IMR-90 (cell line): ENCODE measurements at regions not wholly inside any gene's neighbourhood (a gene's known extent, or its start where the extent isn't known, plus 50 kb on each side); places are given as distances from the start of the nearest gene placed in this dataset.

Source experiments
- ATAC-seq: fragments of 200-7000 bp; cut with Tn5 transposase; 2 replicates; pipeline ENCODE4 v1.9.1; 2020; ENCODE audit warnings: low read depth, mild to moderate bottlenecking, moderate library complexity
- BruUV-seq: library from RNA; stranded (reverse); fragments of 400-500 nt; replicated peaks from 2 replicates; lab custom pipeline; 2021; lab: Mats Ljungman, UMichigan
- CTCF ChIA-PET: fragments of 300-600 bp; formaldehyde crosslinking; extraction: SDS; loops from one replicate; lab custom pipeline; 2021; ENCODE audit warnings: antibody characterized with exemption; lab: Yijun Ruan, JAX
- POLR2A ChIA-PET: fragments of 300-600 bp; sonication (Branson Sonifier 250); formaldehyde crosslinking; loops from one replicate; lab custom pipeline; 2022; ENCODE audit warnings: antibody characterized with exemption; ENCODE audit not compliant: unreplicated experiment; lab: Charles Lee
- DNase-seq: peaks from one replicate; pipeline ENCODE4 v3.0.0; 2013
- H2AFZ ChIP-seq: replicated peaks from 2 replicates; pipeline ENCODE3; 2013; ENCODE audit warnings: low read length, mild to moderate bottlenecking; ENCODE audit not compliant: poor library complexity
- H2AK5ac ChIP-seq: 2 replicates; pipeline ENCODE4 v1.6.1; 2013; ENCODE audit warnings: low read depth, low read length, inconsistent platforms
- H2AK9ac ChIP-seq: replicated peaks from 2 replicates; pipeline ENCODE3; 2013; ENCODE audit warnings: mild to moderate bottlenecking, low read depth, low read length, moderate library complexity; ENCODE audit not compliant: poor library complexity
- H2BK120ac ChIP-seq: 2 replicates; pipeline ENCODE4 v1.6.1; 2013; ENCODE audit warnings: low read depth, low read length, inconsistent platforms
- H2BK15ac ChIP-seq: 3 replicates; pipeline ENCODE4 v1.6.1; 2013; ENCODE audit warnings: low read depth, low read length, inconsistent platforms
- H2BK20ac ChIP-seq: 2 replicates; pipeline ENCODE4 v1.6.1; 2013; ENCODE audit warnings: low read depth, mild to moderate bottlenecking, inconsistent platforms, low read length, moderate library complexity
- H2BK5ac ChIP-seq: 2 replicates; pipeline ENCODE4 v1.6.1; 2013; ENCODE audit warnings: mild to moderate bottlenecking, low read depth, low read length, inconsistent platforms; ENCODE audit not compliant: poor library complexity, severe bottlenecking
- H3K14ac ChIP-seq: replicated peaks from 2 replicates; pipeline ENCODE4 v1.6.1; 2013; ENCODE audit warnings: low read depth, low read length, inconsistent platforms
- H3K18ac ChIP-seq: 2 replicates; pipeline ENCODE4 v1.6.1; 2013; ENCODE audit warnings: low read depth, low read length, control low read depth
- H3K23ac ChIP-seq: 2 replicates; pipeline ENCODE4 v1.6.1; 2013; ENCODE audit warnings: low read depth, low read length, inconsistent platforms
- H3K27ac ChIP-seq: 2 replicates; pipeline ENCODE4 v1.5.1; 2013; ENCODE audit warnings: mild to moderate bottlenecking, control low read depth, low read length; ENCODE audit not compliant: insufficient read depth
- H3K27me3 ChIP-seq: 2 replicates; pipeline ENCODE4 v1.6.1; 2013; ENCODE audit warnings: low read length; ENCODE audit not compliant: control insufficient read depth, insufficient read depth
- H3K36me3 ChIP-seq: 2 replicates; pipeline ENCODE4 v1.6.1; 2013; ENCODE audit warnings: low read length, mixed read lengths; ENCODE audit not compliant: control insufficient read depth, insufficient read depth
- H3K4ac ChIP-seq: 2 replicates; pipeline ENCODE4 v1.6.1; 2013; ENCODE audit warnings: low read depth, low read length, inconsistent platforms
- H3K4me1 ChIP-seq: 2 replicates; pipeline ENCODE4 v1.6.1; 2013; ENCODE audit warnings: low read length, mixed read lengths; ENCODE audit not compliant: control insufficient read depth, insufficient read depth
- H3K4me2 ChIP-seq: 2 replicates; pipeline ENCODE4 v1.6.1; 2013; ENCODE audit warnings: low read depth, mild to moderate bottlenecking, control low read depth, low read length, moderate library complexity
- H3K4me3 ChIP-seq: 2 replicates; pipeline ENCODE4 v1.5.1; 2013; ENCODE audit warnings: low read depth, mild to moderate bottlenecking, control low read depth, low read length, moderate library complexity; ENCODE audit not compliant: insufficient read depth
- H3K56ac ChIP-seq: 2 replicates; pipeline ENCODE4 v1.6.1; 2013; ENCODE audit warnings: low read length, inconsistent platforms; ENCODE audit not compliant: insufficient read depth; ENCODE audit errors: extremely low read depth
- H3K79me1 ChIP-seq, 2 experiments: 2 replicates each; pipeline ENCODE4 v1.6.1; 2013; ENCODE audit warnings: low read length in 2 of 2, inconsistent platforms in 1 of 2, low read depth in 1 of 2
- H3K9ac ChIP-seq: 2 replicates; pipeline ENCODE4 v1.6.1; 2013; ENCODE audit warnings: low read depth, low read length, control low read depth
- H3K9me1 ChIP-seq: 2 replicates; pipeline ENCODE4 v1.6.1; 2013; ENCODE audit warnings: low read length, inconsistent platforms; ENCODE audit not compliant: insufficient read depth
- H3K9me3 ChIP-seq: 2 replicates; pipeline ENCODE4 v1.6.1; 2013; ENCODE audit warnings: low read length; ENCODE audit not compliant: control insufficient read depth, insufficient read depth
- H4K20me1 ChIP-seq: 2 replicates; pipeline ENCODE4 v1.6.1; 2013; ENCODE audit warnings: low read length, inconsistent platforms; ENCODE audit not compliant: insufficient read depth
- H4K5ac ChIP-seq: 2 replicates; pipeline ENCODE4 v1.6.1; 2013; ENCODE audit warnings: mild to moderate bottlenecking, low read depth, low read length, control low read depth
- H4K8ac ChIP-seq, 2 experiments: 2 replicates each; pipeline ENCODE4 v1.6.1; 2013; ENCODE audit warnings: low read depth in 2 of 2, low read length in 2 of 2, control low read depth in 1 of 2, inconsistent platforms in 1 of 2
- H4K91ac ChIP-seq: 2 replicates; pipeline ENCODE4 v1.6.1; 2013; ENCODE audit warnings: low read depth, low read length, inconsistent platforms; ENCODE audit not compliant: insufficient read depth
- CHD1 ChIP-seq: IDR thresholded peaks from 2 replicates; pipeline ENCODE4 v1.6.1; 2012; ENCODE audit warnings: low read depth, low read length, improper control_type of control experiment
- MAZ ChIP-seq: IDR thresholded peaks from 2 replicates; pipeline ENCODE4 v1.6.1; 2012; ENCODE audit warnings: low read depth, mild to moderate bottlenecking, low read length, improper control_type of control experiment, moderate library complexity, borderline replicate concordance
- NFE2L2 ChIP-seq: fragments of 150-350 bp; IDR thresholded peaks from 2 replicates; pipeline ENCODE4 v1.6.1; 2016; ENCODE audit warnings: low read depth, mild to moderate bottlenecking, low read length
- RAD21 ChIP-seq: IDR thresholded peaks from 2 replicates; pipeline ENCODE4 v1.6.1; 2012; ENCODE audit warnings: low read length, improper control_type of control experiment
- WGBS, 2 experiments: methylation state at CpG; one replicate each; pipeline versions ENCODE4 v1.1.5 to v1.1.7; 2013; ENCODE audit warnings: missing lambda C conversion rate in 2 of 2; ENCODE audit not compliant: insufficient read length in 1 of 2; ENCODE audit errors: extremely low coverage in 2 of 2; 5-methylcytosine and 5-hydroxymethylcytosine counted together
- dilution Hi-C: fragments of 300-500 bp; cut with HindIII; formaldehyde crosslinking; loops from one replicate; pipeline ENCODE4 v1.14.3; 2018; ENCODE audit warnings: low sequenced_read_pairs; ENCODE audit not compliant: unreplicated experiment
- in situ Hi-C: fragments of 300-500 bp; cut with MboI; formaldehyde crosslinking; loops from 3 replicates; pipeline ENCODE4 v1.14.3; 2019; ENCODE audit warnings: low sequenced_read_pairs, inconsistent platforms, mixed read lengths
- intact Hi-C: fragments of 100-400 bp; cut with micrococcal nuclease; formaldehyde crosslinking; loops from 2 replicates; pipeline ENCODE4 v1.10.0; 2022

DNA sequence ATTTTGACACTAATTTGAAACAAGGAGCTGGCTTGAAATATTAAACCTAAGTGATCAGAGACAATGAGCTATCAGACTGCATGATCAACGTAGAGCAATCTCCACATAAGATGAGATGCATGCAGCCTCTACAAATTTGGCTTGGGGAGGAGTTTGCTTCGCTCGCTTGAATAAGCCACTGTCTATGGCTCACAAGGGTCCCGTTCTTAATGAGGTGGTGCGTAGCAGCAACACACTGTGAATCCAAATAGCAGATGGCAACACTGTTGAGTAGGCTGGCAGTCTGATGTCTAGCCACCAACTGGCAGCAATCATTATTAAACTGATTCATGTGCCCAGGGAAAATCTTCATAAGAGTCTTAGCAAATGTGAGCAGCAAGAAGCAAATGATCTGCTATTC lies 125.4 kb upstream of the CCDC54 start:
- Histone ChIP-seq H2BK15ac (no peak overlapping the region), H3K4me3 (no peak overlapping the region), H3K14ac (no peak overlapping the region), H3K56ac (no peak overlapping the region), H3K27me3 (no peaks in the 10 kb centered on the region), H2AK9ac (no peak overlapping the region), H3K18ac (no peak overlapping the region), H4K91ac (no peak overlapping the region), H3K4me2 (no peak overlapping the region), H3K23ac (no peak overlapping the region), H2BK20ac (no peak overlapping the region), H3K9me1 (no peaks in the 10 kb centered on the region), H3K79me1 (peaks cover 0 to 5% of the 10 kb centered on the region in 2 experiments; a peak in 2 of 4 replicates), H2BK120ac (no peak overlapping the region), H3K36me3 (peaks cover 4% of the 10 kb centered on the region; the same call in 1 of the 2 replicates), H3K9ac (no peak overlapping the region), H2BK5ac (no peak overlapping the region), H2AFZ (no peak overlapping the region), H2AK5ac (no peak overlapping the region), H3K4me1 (no peaks in the 10 kb centered on the region), H3K9me3 (no peaks in the 10 kb centered on the region), H4K20me1 (no peaks in the 10 kb centered on the region), H4K8ac (no peak overlapping the region), H3K4ac (no peak overlapping the region), H3K27ac (no peak overlapping the region), H4K5ac (no peak overlapping the region)
- ChIA-PET POLR2A (no interaction called here), CTCF (interaction anchor here (1.3 kb wide), 1 partner anchor 178 kb away, joined by 3 read pairs; no protein-coding TSS in a partner anchor)
- no peak for DNase-seq
- in situ Hi-C loops (no loop called here), intact Hi-C loops (no loop called here), dilution Hi-C loops (no loop called here)
- no TSS peak for BruUV-seq
- 82% methylated on average over 3 of the region's 5 CpGs; no CpG with 5 or more reads in 1 of the 2 experiments for WGBS, 2 experiments
- no peak for ATAC-seq
- TF ChIP-seq CHD1 (no peak), NFE2L2 (no peak), MAZ (no peak), RAD21 (no peak)
